ENCODE measurements at regions not wholly inside any gene's neighbourhood (a gene's known extent, or its start where the extent isn't known, plus 50 kb on each side); places are given as distances from the start of the nearest gene placed in this dataset.

GRCh38 chr2:212596276-212596675, 57.7 kb upstream of the ERBB4 start:
- no peak for DNase-seq

GRCh38 chr2:212595036-212595654, 56.5 kb upstream of the ERBB4 start:
- DNase-seq: peak; percentile 4

GRCh38 chr2:212592695-212593094, 54.1 kb upstream of the ERBB4 start:
- DNase-seq: no peak
